ENCODE measurements at regions not wholly inside any gene's neighbourhood (a gene's known extent, or its start where the extent isn't known, plus 50 kb on each side); places are given as distances from the start of the nearest gene placed in this dataset.

- TF ChIP-seq CTCF (IDR thresholded peaks at IDR 0.05; ENCODE audit: control extremely low read depth in 1 of 3, insufficient read depth in 1 of 3, low read depth in 1 of 3, low read length in 3 of 3) (no peak), FOSL1 (IDR thresholded peaks at IDR 0.05; ENCODE audit: insufficient read depth, low read depth, low read length) (no peak), YY1 (IDR thresholded peaks at IDR 0.05; ENCODE audit: low read depth, low read length) (no peak), ZNF274 (IDR thresholded peaks at IDR 0.05; ENCODE audit: borderline replicate concordance, extremely low read depth, low read length) (no peak), ATF2 (IDR thresholded peaks at IDR 0.05; ENCODE audit: low read length) (no peak), TAF1 (IDR thresholded peaks at IDR 0.05; ENCODE audit: low read depth, low read length) (no peak), CEBPB (IDR thresholded peaks at IDR 0.05; ENCODE audit: low read depth, low read length) (no peak), HDAC6 (IDR thresholded peaks at IDR 0.05; ENCODE audit: low read depth, low read length) (no peak), EZH2 (IDR thresholded peaks at IDR 0.05; ENCODE audit: low read depth, low read length, severe bottlenecking) (no peak), EP300 (IDR thresholded peaks at IDR 0.05; ENCODE audit: borderline replicate concordance in 1 of 2, low read depth in 2 of 2, low read length in 2 of 2) (no peak)
Observed at GRCh38 chr1:232891071-232891470, 59.3 kb upstream of the NTPCR start.
